ENCODE measurements at regions not wholly inside any gene's neighbourhood (a gene's known extent, or its start where the extent isn't known, plus 50 kb on each side); places are given as distances from the start of the nearest gene placed in this dataset.
A peak's percentile ranks its signal among the peaks of the same experiment; 100 is the strongest.
"Not testable (repeated sequence)": the region's sequence is repeated elsewhere in the genome, so short reads cannot be mapped to it uniquely, and the experiment has no call there.

GRCh38 chr9:83132768-83133167, 69.8 kb upstream of the RASEF start:
- Histone ChIP-seq H3K4me3 (no peak overlapping the region), H3K4me2 (ENCODE audit: unreplicated experiment) (no peak overlapping the region), H2AFZ (no peak overlapping the region), H3K79me2 (ENCODE audit: insufficient read depth) (no peaks in the 10 kb centered on the region), H3K27ac (no peak overlapping the region), H4K20me1 (ENCODE audit: insufficient read depth) (no peaks in the 10 kb centered on the region), H3K9ac (no peak overlapping the region), H3K9me2 (ENCODE audit: insufficient read depth) (no peaks in the 10 kb centered on the region), H3F3A (ENCODE audit: insufficient read depth) (no peaks in the 10 kb centered on the region), H3K36me3 (ENCODE audit: low read depth) (no peaks in the 10 kb centered on the region), H3K9me3 (ENCODE audit: low read depth) (no peaks in the 10 kb centered on the region), H3K4me1 (ENCODE audit: insufficient read depth) (no peaks in the 10 kb centered on the region), H3K27me3 (replicated peaks; ENCODE audit: insufficient read depth) (no peaks in the 10 kb centered on the region; the same call in 1 of the 2 replicates)
- no peak for TF ChIP-seq EZH2phosphoT487 (IDR thresholded peaks at IDR 0.05; ENCODE audit: insufficient read depth, low read depth)
- TF ChIP-seq EZH2 (IDR thresholded peaks at IDR 0.05; ENCODE audit: insufficient read depth, poor library complexity, severe bottlenecking): no peak
- WGBS, 2 experiments (ENCODE audit: low coverage in 1 of 2, low lambda C conversion rate in 2 of 2, missing lambda C conversion rate in 2 of 2): 2 to 7% methylated on average over 1 of the region's 1 CpG
- in situ Hi-C loops (cut with MboI): no loop called here
- DNase-seq: no peak

DNA sequence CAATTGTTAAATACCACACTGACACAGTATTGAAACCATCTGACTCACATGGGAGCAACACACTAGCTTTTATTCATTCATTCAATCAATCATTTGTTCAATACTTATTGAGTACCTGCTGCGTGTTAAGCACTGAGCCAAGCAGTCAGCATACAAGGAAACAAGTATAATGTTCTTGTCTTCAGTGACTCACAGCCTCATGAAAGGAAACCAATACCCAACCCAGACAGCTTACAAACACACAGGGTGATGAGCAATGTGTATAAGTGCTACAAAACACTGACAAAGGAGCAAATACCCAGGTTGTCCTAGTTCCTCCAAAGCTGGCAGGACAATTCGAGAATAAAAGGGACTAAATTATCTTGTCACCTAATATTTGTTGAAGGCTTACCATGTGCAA, 67.6 kb upstream of the RASEF start:
- no peaks in the 10 kb centered on the region for H3F3A ChIP-seq (ENCODE audit: insufficient read depth)
- peak; percentile 6 for DNase-seq
- 0 out of 2 replicates have a peak, but pooled peaks cover 3% of the 10 kb centered on the region for H4K20me1 ChIP-seq (ENCODE audit: insufficient read depth)
- TF ChIP-seq EZH2phosphoT487 (IDR thresholded peaks at IDR 0.05; ENCODE audit: insufficient read depth, low read depth) (no peak), EZH2 (IDR thresholded peaks at IDR 0.05; ENCODE audit: insufficient read depth, poor library complexity, severe bottlenecking) (no peak)
- no peak overlapping the region for H2AFZ ChIP-seq
- WGBS, 2 experiments (ENCODE audit: low coverage in 1 of 2, low lambda C conversion rate in 2 of 2, missing lambda C conversion rate in 2 of 2): 28 to 37% methylated on average over 2 of the region's 2 CpGs
- no peak overlapping the region for H3K27ac ChIP-seq
- no peaks in the 10 kb centered on the region for H3K36me3 ChIP-seq (ENCODE audit: low read depth)
- H3K9ac ChIP-seq: no peak overlapping the region
- no peak overlapping the region for H3K4me3 ChIP-seq
- H3K9me3 ChIP-seq (ENCODE audit: low read depth): no peaks in the 10 kb centered on the region
- no peaks in the 10 kb centered on the region; the same call in 1 of the 2 replicates for H3K27me3 ChIP-seq (replicated peaks; ENCODE audit: insufficient read depth)
- H3K4me2 ChIP-seq (ENCODE audit: unreplicated experiment): no peak overlapping the region
- H3K9me2 ChIP-seq (ENCODE audit: insufficient read depth): no peaks in the 10 kb centered on the region
- in situ Hi-C loops (cut with MboI): no loop called here
- H3K79me2 ChIP-seq (ENCODE audit: insufficient read depth): no peaks in the 10 kb centered on the region
- no peaks in the 10 kb centered on the region for H3K4me1 ChIP-seq (ENCODE audit: insufficient read depth)

DNA sequence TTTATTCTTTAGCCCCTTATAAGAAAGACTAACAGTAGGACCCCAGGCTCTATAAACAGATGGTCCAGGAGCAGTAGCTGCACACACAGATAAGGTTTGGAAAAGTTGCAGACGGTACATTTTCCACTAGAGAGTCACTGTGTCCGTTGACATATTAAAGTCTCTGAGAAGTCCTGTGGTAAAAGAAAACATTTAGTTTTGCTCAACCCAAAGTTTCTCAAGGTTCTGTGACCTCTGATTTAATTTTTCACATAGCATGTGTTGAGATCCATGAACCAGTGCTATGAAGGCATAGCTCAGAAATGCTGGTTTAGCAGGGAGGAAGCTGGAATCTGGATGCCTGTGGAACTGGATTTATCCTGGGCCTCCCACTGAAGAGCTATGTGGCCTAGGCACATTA, 62.7 kb upstream of the RASEF start:
- H3K9ac ChIP-seq: no peak overlapping the region
- no peak overlapping the region for H3K4me2 ChIP-seq (ENCODE audit: unreplicated experiment)
- TF ChIP-seq EZH2 (IDR thresholded peaks at IDR 0.05; ENCODE audit: insufficient read depth, poor library complexity, severe bottlenecking) (no peak), EZH2phosphoT487 (IDR thresholded peaks at IDR 0.05; ENCODE audit: insufficient read depth, low read depth) (no peak)
- DNase-seq: no peak
- H4K20me1 ChIP-seq (ENCODE audit: insufficient read depth): 0 out of 2 replicates have a peak, but pooled peaks cover 3% of the 10 kb centered on the region
- no peaks in the 10 kb centered on the region for H3K4me1 ChIP-seq (ENCODE audit: insufficient read depth)
- WGBS, 2 experiments (ENCODE audit: low coverage in 1 of 2, low lambda C conversion rate in 2 of 2, missing lambda C conversion rate in 2 of 2): 45 to 52% methylated on average over 2 of the region's 2 CpGs
- no peaks in the 10 kb centered on the region for H3K79me2 ChIP-seq (ENCODE audit: insufficient read depth)
- no peak overlapping the region for H3K4me3 ChIP-seq
- H3K27me3 ChIP-seq (replicated peaks; ENCODE audit: insufficient read depth): no peaks in the 10 kb centered on the region
- H3K9me3 ChIP-seq (ENCODE audit: low read depth): no peaks in the 10 kb centered on the region
- in situ Hi-C loops (cut with MboI): no loop called here
- H3K9me2 ChIP-seq (ENCODE audit: insufficient read depth): no peaks in the 10 kb centered on the region
- H2AFZ ChIP-seq: no peak overlapping the region
- H3F3A ChIP-seq (ENCODE audit: insufficient read depth): no peaks in the 10 kb centered on the region
- H3K27ac ChIP-seq: no peak overlapping the region
- no peaks in the 10 kb centered on the region for H3K36me3 ChIP-seq (ENCODE audit: low read depth)

- Histone ChIP-seq H3K27ac (no peak overlapping the region), H2AFZ (no peak overlapping the region), H4K20me1 (ENCODE audit: insufficient read depth) (no peaks in the 10 kb centered on the region), H3K36me3 (ENCODE audit: low read depth) (no peaks in the 10 kb centered on the region), H3K4me3 (no peak overlapping the region), H3K27me3 (replicated peaks; ENCODE audit: insufficient read depth) (no peaks in the 10 kb centered on the region), H3F3A (ENCODE audit: insufficient read depth) (no peaks in the 10 kb centered on the region), H3K4me2 (ENCODE audit: unreplicated experiment) (no peak overlapping the region), H3K9ac (no peak overlapping the region), H3K9me3 (ENCODE audit: low read depth) (no peaks in the 10 kb centered on the region), H3K79me2 (ENCODE audit: insufficient read depth) (no peaks in the 10 kb centered on the region), H3K9me2 (ENCODE audit: insufficient read depth) (no peaks in the 10 kb centered on the region), H3K4me1 (ENCODE audit: insufficient read depth) (no peaks in the 10 kb centered on the region)
- in situ Hi-C loops (cut with MboI): no loop called here
- no peak for DNase-seq
- 7 to 24% methylated on average over 2 of the region's 2 CpGs for WGBS, 2 experiments (ENCODE audit: low coverage in 1 of 2, low lambda C conversion rate in 2 of 2, missing lambda C conversion rate in 2 of 2)
- TF ChIP-seq EZH2phosphoT487 (IDR thresholded peaks at IDR 0.05; ENCODE audit: insufficient read depth, low read depth): no peak
- no peak for TF ChIP-seq EZH2 (IDR thresholded peaks at IDR 0.05; ENCODE audit: insufficient read depth, poor library complexity, severe bottlenecking)
These were observed 56.9 kb upstream of the RASEF start for GRCh38 chr9:83119873-83120272.

DNA sequence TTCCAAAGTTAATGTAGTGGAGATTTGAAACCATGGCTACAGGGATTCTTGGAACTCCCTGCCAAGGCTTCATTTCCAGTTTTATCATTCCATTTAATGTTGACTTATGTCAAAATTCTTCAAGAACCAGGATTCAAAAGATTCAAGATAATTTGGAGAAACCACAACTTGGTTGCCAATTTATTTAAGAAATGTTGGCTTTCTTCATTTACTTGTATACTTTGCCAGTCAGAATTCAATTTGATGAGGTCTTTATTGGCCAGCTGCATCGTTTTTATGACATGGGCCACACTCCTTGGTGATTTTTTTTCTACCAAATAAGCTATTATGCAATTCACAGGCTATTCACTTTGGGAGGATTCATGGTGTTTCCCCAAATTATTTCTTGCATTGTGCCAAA, 53.1 kb upstream of the RASEF start:
- Histone ChIP-seq H3K36me3 (ENCODE audit: low read depth) (no peaks in the 10 kb centered on the region), H3K9ac (no peak overlapping the region), H3K9me3 (ENCODE audit: low read depth) (no peaks in the 10 kb centered on the region), H3K27me3 (replicated peaks; ENCODE audit: insufficient read depth) (no peaks in the 10 kb centered on the region), H3K27ac (no peak overlapping the region), H3K4me2 (ENCODE audit: unreplicated experiment) (no peak overlapping the region), H4K20me1 (ENCODE audit: insufficient read depth) (no peaks in the 10 kb centered on the region), H3K4me3 (no peak overlapping the region), H3F3A (ENCODE audit: insufficient read depth) (no peaks in the 10 kb centered on the region), H3K9me2 (ENCODE audit: insufficient read depth) (no peaks in the 10 kb centered on the region), H2AFZ (no peak overlapping the region), H3K79me2 (ENCODE audit: insufficient read depth) (no peaks in the 10 kb centered on the region), H3K4me1 (ENCODE audit: insufficient read depth) (no peaks in the 10 kb centered on the region)
- TF ChIP-seq EZH2 (IDR thresholded peaks at IDR 0.05; ENCODE audit: insufficient read depth, poor library complexity, severe bottlenecking) (no peak), EZH2phosphoT487 (IDR thresholded peaks at IDR 0.05; ENCODE audit: insufficient read depth, low read depth) (no peak)
- in situ Hi-C loops (cut with MboI): no loop called here
- WGBS, 2 experiments (ENCODE audit: low coverage in 1 of 2, low lambda C conversion rate in 2 of 2, missing lambda C conversion rate in 2 of 2): 0 to 3% methylated on average over 1 of the region's 1 CpG
- no peak for DNase-seq

GRCh38 chr9:83113445-83113844, 50.5 kb upstream of the RASEF start:
- H3K36me3 ChIP-seq (ENCODE audit: low read depth); H2AFZ ChIP-seq; H3K9ac ChIP-seq; H3K79me2 ChIP-seq (ENCODE audit: insufficient read depth); H3F3A ChIP-seq (ENCODE audit: insufficient read depth); H3K4me1 ChIP-seq (ENCODE audit: insufficient read depth); H3K4me2 ChIP-seq (ENCODE audit: unreplicated experiment); H4K20me1 ChIP-seq (ENCODE audit: insufficient read depth); DNase-seq; in situ Hi-C loops (cut with MboI); H3K27ac ChIP-seq; H3K4me3 ChIP-seq; H3K9me2 ChIP-seq (ENCODE audit: insufficient read depth); H3K9me3 ChIP-seq (ENCODE audit: low read depth); H3K27me3 ChIP-seq (replicated peaks; ENCODE audit: insufficient read depth): not testable (repeated sequence)
- WGBS, 2 experiments (ENCODE audit: low coverage in 1 of 2, low lambda C conversion rate in 2 of 2, missing lambda C conversion rate in 2 of 2): 61 to 62% methylated on average over 6 of the region's 6 CpGs
